B cell (primary cell): ENCODE measurements at regions not wholly inside any gene's neighbourhood (a gene's known extent, or its start where the extent isn't known, plus 50 kb on each side); places are given as distances from the start of the nearest gene placed in this dataset.

Source experiments
- EZH2 ChIP-seq: IDR thresholded peaks from 2 replicates; pipeline ENCODE4 v1.6.1; 2012; ENCODE audit warnings: borderline replicate concordance, low read depth, mild to moderate bottlenecking, moderate library complexity, low read length; ENCODE audit not compliant: insufficient read depth, poor library complexity, severe bottlenecking
- TF ChIP-seq, protein P1 (sequence below): fragments of 200-600 bp; IDR thresholded peaks from one replicate; pipeline ENCODE4 v1.8.0; 2022; ENCODE audit warnings: antibody characterized with exemption, mild to moderate bottlenecking

DNA sequence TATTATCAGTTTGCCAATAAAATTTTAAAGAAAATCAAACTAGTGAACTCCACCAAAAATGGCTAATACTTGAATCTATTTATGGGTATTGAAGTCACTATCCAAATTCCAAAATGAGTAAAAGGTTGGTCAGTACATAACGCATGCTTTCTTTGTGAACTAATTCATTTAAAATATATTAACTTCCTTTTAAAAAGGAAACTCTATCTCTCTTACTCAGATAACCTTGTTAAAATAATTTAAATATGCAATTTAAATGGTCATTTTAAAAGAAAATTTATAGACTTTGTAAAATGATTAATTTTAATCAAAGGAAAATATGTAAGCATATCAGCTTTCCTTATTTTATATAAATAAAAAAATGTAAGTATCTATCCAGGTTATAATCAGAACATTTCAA is 419.4 kb upstream of the ZNF385D start:
- TF ChIP-seq, protein P1, sequence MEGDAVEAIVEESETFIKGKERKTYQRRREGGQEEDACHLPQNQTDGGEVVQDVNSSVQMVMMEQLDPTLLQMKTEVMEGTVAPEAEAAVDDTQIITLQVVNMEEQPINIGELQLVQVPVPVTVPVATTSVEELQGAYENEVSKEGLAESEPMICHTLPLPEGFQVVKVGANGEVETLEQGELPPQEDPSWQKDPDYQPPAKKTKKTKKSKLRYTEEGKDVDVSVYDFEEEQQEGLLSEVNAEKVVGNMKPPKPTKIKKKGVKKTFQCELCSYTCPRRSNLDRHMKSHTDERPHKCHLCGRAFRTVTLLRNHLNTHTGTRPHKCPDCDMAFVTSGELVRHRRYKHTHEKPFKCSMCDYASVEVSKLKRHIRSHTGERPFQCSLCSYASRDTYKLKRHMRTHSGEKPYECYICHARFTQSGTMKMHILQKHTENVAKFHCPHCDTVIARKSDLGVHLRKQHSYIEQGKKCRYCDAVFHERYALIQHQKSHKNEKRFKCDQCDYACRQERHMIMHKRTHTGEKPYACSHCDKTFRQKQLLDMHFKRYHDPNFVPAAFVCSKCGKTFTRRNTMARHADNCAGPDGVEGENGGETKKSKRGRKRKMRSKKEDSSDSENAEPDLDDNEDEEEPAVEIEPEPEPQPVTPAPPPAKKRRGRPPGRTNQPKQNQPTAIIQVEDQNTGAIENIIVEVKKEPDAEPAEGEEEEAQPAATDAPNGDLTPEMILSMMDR: no peak
- TF ChIP-seq EZH2: no peak
